ENCODE measurements at regions not wholly inside any gene's neighbourhood (a gene's known extent, or its start where the extent isn't known, plus 50 kb on each side); places are given as distances from the start of the nearest gene placed in this dataset.

DNA sequence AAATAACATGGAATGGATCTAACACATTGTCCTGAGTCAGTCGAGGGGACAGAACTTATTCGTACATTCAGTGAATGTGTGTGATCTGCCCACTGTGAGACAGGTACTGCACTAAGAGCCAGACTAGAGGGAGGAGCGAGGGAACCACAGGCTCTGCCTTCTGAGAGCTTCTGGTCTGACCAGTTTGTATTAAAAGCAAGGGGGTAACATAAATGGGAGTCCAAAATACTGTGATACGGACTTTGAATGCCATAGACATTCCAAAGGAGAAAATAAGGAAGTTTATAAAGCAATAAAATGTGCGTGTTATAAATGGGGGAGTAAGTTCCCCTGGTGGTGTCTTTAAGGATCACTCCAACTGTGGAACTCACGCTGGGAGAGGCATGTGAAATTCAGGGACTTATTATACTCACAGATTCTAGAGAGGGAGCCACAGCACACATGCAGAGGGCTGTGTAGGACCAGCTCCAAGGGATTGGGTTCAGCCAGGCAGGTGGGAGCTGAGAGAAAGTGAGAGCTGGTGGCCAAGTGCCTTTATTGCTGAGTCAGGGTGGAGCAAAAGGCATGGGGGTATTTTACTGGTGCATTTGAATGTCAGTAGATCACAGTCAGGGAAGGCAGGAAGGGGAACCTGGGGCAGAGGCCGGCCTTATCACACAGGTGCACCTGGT lies 186.5 kb upstream of the WWC1 start:
- H4K20me1 ChIP-seq (ENCODE audit: insufficient read depth, low read length): no peaks in the 10 kb centered on the region
- H3K9me2 ChIP-seq (ENCODE audit: low read depth, low read length): no peaks in the 10 kb centered on the region
- no peaks in the 10 kb centered on the region for H3K27me3 ChIP-seq (ENCODE audit: insufficient read depth, low read length)
- H3K9me3 ChIP-seq (ENCODE audit: low read length): no peaks in the 10 kb centered on the region
- no peak overlapping the region for H3K9ac ChIP-seq (ENCODE audit: low read length)
- no peaks in the 10 kb centered on the region for H3K4me1 ChIP-seq (ENCODE audit: insufficient read depth, low read length, severe bottlenecking)
- TF ChIP-seq CTCF (IDR thresholded peaks at IDR 0.05; ENCODE audit: low read length) (no peak), EZH2 (IDR thresholded peaks at IDR 0.05; ENCODE audit: borderline replicate concordance, low read length) (no peak)
- H3K27ac ChIP-seq (ENCODE audit: low read depth, low read length, poor library complexity, severe bottlenecking): no peak overlapping the region
- H2AFZ ChIP-seq (ENCODE audit: low read length): no peak overlapping the region
- H3K4me2 ChIP-seq (ENCODE audit: low read length): no peak overlapping the region
- no peaks in the 10 kb centered on the region for H3K36me3 ChIP-seq (ENCODE audit: insufficient read depth, low read length)
- H3K79me2 ChIP-seq (ENCODE audit: insufficient read depth, low read length): no peaks in the 10 kb centered on the region
- H3F3A ChIP-seq (ENCODE audit: insufficient read depth, low read length): no peaks in the 10 kb centered on the region
- H3K4me3 ChIP-seq (ENCODE audit: low read depth, low read length, poor library complexity, severe bottlenecking): no peak overlapping the region

- no peaks in the 10 kb centered on the region for H3K79me2 ChIP-seq (ENCODE audit: insufficient read depth, low read length)
- no peaks in the 10 kb centered on the region for H3K9me3 ChIP-seq (ENCODE audit: low read length)
- no peak overlapping the region for H2AFZ ChIP-seq (ENCODE audit: low read length)
- no peaks in the 10 kb centered on the region for H4K20me1 ChIP-seq (ENCODE audit: insufficient read depth, low read length)
- no peaks in the 10 kb centered on the region for H3K36me3 ChIP-seq (ENCODE audit: insufficient read depth, low read length)
- no peak overlapping the region for H3K9ac ChIP-seq (ENCODE audit: low read length)
- no peaks in the 10 kb centered on the region for H3K9me2 ChIP-seq (ENCODE audit: low read depth, low read length)
- H3F3A ChIP-seq (ENCODE audit: insufficient read depth, low read length): no peaks in the 10 kb centered on the region
- no peak overlapping the region for H3K27ac ChIP-seq (ENCODE audit: low read depth, low read length, poor library complexity, severe bottlenecking)
- H3K4me1 ChIP-seq (ENCODE audit: insufficient read depth, low read length, severe bottlenecking): no peaks in the 10 kb centered on the region
- H3K27me3 ChIP-seq (ENCODE audit: insufficient read depth, low read length): no peaks in the 10 kb centered on the region
- no peak overlapping the region for H3K4me3 ChIP-seq (ENCODE audit: low read depth, low read length, poor library complexity, severe bottlenecking)
- TF ChIP-seq EZH2 (IDR thresholded peaks at IDR 0.05; ENCODE audit: borderline replicate concordance, low read length) (no peak), CTCF (IDR thresholded peaks at IDR 0.05; ENCODE audit: low read length) (no peak)
- H3K4me2 ChIP-seq (ENCODE audit: low read length): no peak overlapping the region
These were observed 185.3 kb upstream of the WWC1 start for GRCh38 chr5:168106008-168106761.

DNA sequence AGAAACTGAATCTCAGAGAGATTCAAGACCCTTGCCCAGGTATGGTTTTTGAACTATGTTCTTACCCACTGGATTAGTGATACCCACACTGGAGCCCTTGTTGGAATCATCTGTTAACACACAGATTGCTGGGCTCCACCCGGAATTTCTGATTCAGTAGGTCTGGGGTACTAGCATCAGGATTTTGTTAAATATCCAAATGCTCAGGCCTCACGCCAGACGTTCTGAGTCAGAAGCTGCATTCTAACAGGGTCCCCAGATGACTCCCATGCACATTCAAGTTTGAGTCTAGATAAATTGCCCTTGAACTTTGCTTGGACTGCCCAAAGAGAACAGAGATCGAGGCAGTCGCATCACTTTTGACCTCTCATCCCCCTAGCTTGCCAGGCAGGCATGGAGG lies 182.0 kb upstream of the WWC1 start:
- no peaks in the 10 kb centered on the region for H3K79me2 ChIP-seq (ENCODE audit: insufficient read depth, low read length)
- H3K27me3 ChIP-seq (ENCODE audit: insufficient read depth, low read length): no peaks in the 10 kb centered on the region
- H3K4me2 ChIP-seq (ENCODE audit: low read length): no peak overlapping the region
- H3K9me3 ChIP-seq (ENCODE audit: low read length): no peaks in the 10 kb centered on the region
- H3K36me3 ChIP-seq (ENCODE audit: insufficient read depth, low read length): no peaks in the 10 kb centered on the region
- no peak overlapping the region for H3K4me3 ChIP-seq (ENCODE audit: low read depth, low read length, poor library complexity, severe bottlenecking)
- TF ChIP-seq EZH2 (IDR thresholded peaks at IDR 0.05; ENCODE audit: borderline replicate concordance, low read length): no peak
- TF ChIP-seq CTCF (IDR thresholded peaks at IDR 0.05; ENCODE audit: low read length): no peak
- H3K9me2 ChIP-seq (ENCODE audit: low read depth, low read length): no peaks in the 10 kb centered on the region
- no peaks in the 10 kb centered on the region for H3K4me1 ChIP-seq (ENCODE audit: insufficient read depth, low read length, severe bottlenecking)
- H2AFZ ChIP-seq (ENCODE audit: low read length): no peak overlapping the region
- no peak overlapping the region for H3K27ac ChIP-seq (ENCODE audit: low read depth, low read length, poor library complexity, severe bottlenecking)
- H4K20me1 ChIP-seq (ENCODE audit: insufficient read depth, low read length): no peaks in the 10 kb centered on the region
- no peaks in the 10 kb centered on the region for H3F3A ChIP-seq (ENCODE audit: insufficient read depth, low read length)
- H3K9ac ChIP-seq (ENCODE audit: low read length): no peak overlapping the region
